ENCODE measurements at regions not wholly inside any gene's neighbourhood (a gene's known extent, or its start where the extent isn't known, plus 50 kb on each side); places are given as distances from the start of the nearest gene placed in this dataset.

GRCh38 chr6:14520536-14520935 lies 403.0 kb downstream of the CD83 start:
- TF ChIP-seq CTCF (IDR thresholded peaks at IDR 0.05) (no peak), POLR2A (IDR thresholded peaks at IDR 0.05) (no peak)

Measured in body of pancreas (tissue), 4 donors.